ENCODE measurements at regions not wholly inside any gene's neighbourhood (a gene's known extent, or its start where the extent isn't known, plus 50 kb on each side); places are given as distances from the start of the nearest gene placed in this dataset.

GRCh38 chr6:163843218-163843617 is 428.7 kb downstream of the QKI start:
- H3K27me3 ChIP-seq (ENCODE audit: control insufficient read depth, extremely low read depth, insufficient read depth, low read length) = no peaks in the 10 kb centered on the region
- H3K4me2 ChIP-seq (ENCODE audit: control insufficient read depth, extremely low read depth, insufficient read depth, low read depth, low read length) = no peak overlapping the region
- H3K9me1 ChIP-seq (ENCODE audit: control insufficient read depth, extremely low read depth, insufficient read depth, low read length) = no peaks in the 10 kb centered on the region
- no peaks in the 10 kb centered on the region for H4K20me1 ChIP-seq (ENCODE audit: control insufficient read depth, extremely low read depth, insufficient read depth, low read length)
- no peak overlapping the region for H3K4me3 ChIP-seq (ENCODE audit: control insufficient read depth in 2 of 3, extremely low read depth in 1 of 3, insufficient read depth in 2 of 3, low read depth in 1 of 3, low read length in 3 of 3)
- no peaks in the 10 kb centered on the region for H3K79me2 ChIP-seq (ENCODE audit: control insufficient read depth, insufficient read depth, low read length)
- no peak overlapping the region for H3K27ac ChIP-seq (ENCODE audit: control insufficient read depth, insufficient read depth, low read length)
- dilution Hi-C loops (cut with MboI; ENCODE audit: extremely low pct_ligation_motif_present, low sequenced_read_pairs) = no loop called here
- no peak for FAIRE-seq
- peaks cover 8% of the 10 kb centered on the region for H3K9me3 ChIP-seq (ENCODE audit: control insufficient read depth, low read depth, low read length)
- H2AFZ ChIP-seq (ENCODE audit: control insufficient read depth, low read length) = no peak overlapping the region
- no peaks in the 10 kb centered on the region for H3K36me3 ChIP-seq (ENCODE audit: control insufficient read depth in 2 of 2, extremely low read depth in 1 of 2, insufficient read depth in 2 of 2, low read length in 2 of 2)
- no peak for TF ChIP-seq CTCF (optimal IDR thresholded peaks at IDR 0.05 in 1 of 3, IDR thresholded peaks at IDR 0.05 in 1 of 3, conservative IDR thresholded peaks at IDR 0.05 in 1 of 3; ENCODE audit: extremely low read depth in 1 of 3, insufficient read depth in 2 of 3, low read length in 3 of 3)
- TF ChIP-seq EZH2 (IDR thresholded peaks at IDR 0.05; ENCODE audit: low read length) = no peak
- H3K9ac ChIP-seq (ENCODE audit: control insufficient read depth, extremely low read depth, insufficient read depth, low read length) = no peak overlapping the region
- no peak for DNase-seq (ENCODE audit: low read depth, low spot score)
- no peaks in the 10 kb centered on the region for H3K4me1 ChIP-seq (ENCODE audit: control insufficient read depth, extremely low read depth, insufficient read depth, low read length)

GRCh38 chr6:163842467-163842866 is 427.9 kb downstream of the QKI start:
- Histone ChIP-seq H3K36me3 (ENCODE audit: control insufficient read depth in 2 of 2, extremely low read depth in 1 of 2, insufficient read depth in 2 of 2, low read length in 2 of 2) (no peaks in the 10 kb centered on the region), H3K9ac (ENCODE audit: control insufficient read depth, extremely low read depth, insufficient read depth, low read length) (no peak overlapping the region), H3K4me1 (ENCODE audit: control insufficient read depth, extremely low read depth, insufficient read depth, low read length) (no peaks in the 10 kb centered on the region), H3K4me3 (ENCODE audit: control insufficient read depth in 2 of 3, extremely low read depth in 1 of 3, insufficient read depth in 2 of 3, low read depth in 1 of 3, low read length in 3 of 3) (no peak overlapping the region), H3K4me2 (ENCODE audit: control insufficient read depth, extremely low read depth, insufficient read depth, low read depth, low read length) (no peak overlapping the region), H3K9me3 (ENCODE audit: control insufficient read depth, low read depth, low read length) (peaks cover 8% of the 10 kb centered on the region), H3K9me1 (ENCODE audit: control insufficient read depth, extremely low read depth, insufficient read depth, low read length) (no peaks in the 10 kb centered on the region), H2AFZ (ENCODE audit: control insufficient read depth, low read length) (no peak overlapping the region), H3K27ac (ENCODE audit: control insufficient read depth, insufficient read depth, low read length) (no peak overlapping the region), H3K27me3 (ENCODE audit: control insufficient read depth, extremely low read depth, insufficient read depth, low read length) (peaks cover 4% of the 10 kb centered on the region), H4K20me1 (ENCODE audit: control insufficient read depth, extremely low read depth, insufficient read depth, low read length) (no peaks in the 10 kb centered on the region), H3K79me2 (ENCODE audit: control insufficient read depth, insufficient read depth, low read length) (no peaks in the 10 kb centered on the region)
- dilution Hi-C loops (cut with MboI; ENCODE audit: extremely low pct_ligation_motif_present, low sequenced_read_pairs) = no loop called here
- DNase-seq (ENCODE audit: low read depth, low spot score) = no peak
- FAIRE-seq = no peak
- TF ChIP-seq EZH2 (IDR thresholded peaks at IDR 0.05; ENCODE audit: low read length) (no peak), CTCF (optimal IDR thresholded peaks at IDR 0.05 in 1 of 3, IDR thresholded peaks at IDR 0.05 in 1 of 3, conservative IDR thresholded peaks at IDR 0.05 in 1 of 3; ENCODE audit: extremely low read depth in 1 of 3, insufficient read depth in 2 of 3, low read length in 3 of 3) (no peak)

All from keratinocyte (primary cell).